NCI-H146 treated with DMSO at 0.1 percent for 48 hours (cell line): ENCODE measurements at regions not wholly inside any gene's neighbourhood (a gene's known extent, or its start where the extent isn't known, plus 50 kb on each side); places are given as distances from the start of the nearest gene placed in this dataset.

Experiments
- DNase-seq: peaks from one replicate; lab custom pipeline; 2025; ENCODE audit not compliant: unreplicated experiment; lab: John Stamatoyannopoulos, UW

GRCh38 chr6:91500689-91501303, 913.9 kb upstream of the MAP3K7 start:
- DNase-seq = no peak

- DNase-seq = no peak
These were observed 911.7 kb upstream of the MAP3K7 start for GRCh38 chr6:91498576-91498975.

- no peak for DNase-seq
These were observed 910.9 kb upstream of the MAP3K7 start for GRCh38 chr6:91497770-91498169.

GRCh38 chr6:91490671-91491301, 903.9 kb upstream of the MAP3K7 start:
- DNase-seq = no peak

- no peak for DNase-seq
These were observed 901.0 kb upstream of the MAP3K7 start for GRCh38 chr6:91487696-91488392.

GRCh38 chr6:91486200-91486599, 899.3 kb upstream of the MAP3K7 start:
- DNase-seq = no peak

GRCh38 chr6:91485047-91485446, 898.2 kb upstream of the MAP3K7 start:
- no peak for DNase-seq

GRCh38 chr6:91483415-91484105, 896.7 kb upstream of the MAP3K7 start:
- no peak for DNase-seq

- no peak for DNase-seq
These were observed 895.6 kb upstream of the MAP3K7 start for GRCh38 chr6:91482498-91482897.

- peak; percentile 52 for DNase-seq
These were observed 893.5 kb upstream of the MAP3K7 start for GRCh38 chr6:91480402-91480801.

GRCh38 chr6:91477688-91478087, 890.8 kb upstream of the MAP3K7 start:
- DNase-seq = no peak

- no peak for DNase-seq
These were observed 889.1 kb upstream of the MAP3K7 start for GRCh38 chr6:91476000-91476399.

GRCh38 chr6:91465393-91465792, 878.5 kb upstream of the MAP3K7 start:
- no peak for DNase-seq

GRCh38 chr6:91464718-91465117, 877.8 kb upstream of the MAP3K7 start:
- no peak for DNase-seq

GRCh38 chr6:91464201-91464600, 877.3 kb upstream of the MAP3K7 start:
- no peak for DNase-seq

GRCh38 chr6:91462241-91462640, 875.4 kb upstream of the MAP3K7 start:
- no peak for DNase-seq

GRCh38 chr6:91453224-91453878, 866.5 kb upstream of the MAP3K7 start:
- no peak for DNase-seq

- DNase-seq = no peak
These were observed 862.7 kb upstream of the MAP3K7 start for GRCh38 chr6:91449539-91449938.

GRCh38 chr6:91447530-91448254, 860.8 kb upstream of the MAP3K7 start:
- DNase-seq = no peak

GRCh38 chr6:91447081-91447480, 860.2 kb upstream of the MAP3K7 start:
- no peak for DNase-seq

- no peak for DNase-seq
These were observed 856.5 kb upstream of the MAP3K7 start for GRCh38 chr6:91443405-91443804.
